ENCODE measurements at regions not wholly inside any gene's neighbourhood (a gene's known extent, or its start where the extent isn't known, plus 50 kb on each side); places are given as distances from the start of the nearest gene placed in this dataset.
"Not testable (repeated sequence)": the region's sequence is repeated elsewhere in the genome, so short reads cannot be mapped to it uniquely, and the experiment has no call there.

DNA sequence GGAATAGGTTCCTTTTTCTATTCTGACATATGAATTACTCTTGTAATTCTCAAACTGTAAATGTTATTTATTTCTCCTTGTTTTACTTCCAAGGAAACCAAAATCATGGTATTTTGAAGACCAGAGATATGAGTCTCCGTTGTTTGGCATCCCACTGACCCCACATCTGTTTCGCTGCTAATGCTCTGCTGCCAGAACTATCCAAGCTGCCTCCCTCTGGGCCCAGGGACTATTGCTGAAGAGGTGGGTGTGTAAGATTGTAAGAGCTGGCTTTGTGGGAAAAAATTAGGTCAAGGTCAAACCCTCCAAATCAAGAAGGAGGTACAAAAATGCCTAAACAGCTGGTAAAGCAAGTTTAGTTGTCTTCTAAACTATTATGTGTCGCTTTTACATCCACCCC is 129.4 kb upstream of the MYO10 start:
- BruUV-seq (replicated peaks), result no TSS peak
- no peaks in the 10 kb centered on the region for H3K9me2 ChIP-seq (ENCODE audit: insufficient read depth)
- TF ChIP-seq, protein P1, sequence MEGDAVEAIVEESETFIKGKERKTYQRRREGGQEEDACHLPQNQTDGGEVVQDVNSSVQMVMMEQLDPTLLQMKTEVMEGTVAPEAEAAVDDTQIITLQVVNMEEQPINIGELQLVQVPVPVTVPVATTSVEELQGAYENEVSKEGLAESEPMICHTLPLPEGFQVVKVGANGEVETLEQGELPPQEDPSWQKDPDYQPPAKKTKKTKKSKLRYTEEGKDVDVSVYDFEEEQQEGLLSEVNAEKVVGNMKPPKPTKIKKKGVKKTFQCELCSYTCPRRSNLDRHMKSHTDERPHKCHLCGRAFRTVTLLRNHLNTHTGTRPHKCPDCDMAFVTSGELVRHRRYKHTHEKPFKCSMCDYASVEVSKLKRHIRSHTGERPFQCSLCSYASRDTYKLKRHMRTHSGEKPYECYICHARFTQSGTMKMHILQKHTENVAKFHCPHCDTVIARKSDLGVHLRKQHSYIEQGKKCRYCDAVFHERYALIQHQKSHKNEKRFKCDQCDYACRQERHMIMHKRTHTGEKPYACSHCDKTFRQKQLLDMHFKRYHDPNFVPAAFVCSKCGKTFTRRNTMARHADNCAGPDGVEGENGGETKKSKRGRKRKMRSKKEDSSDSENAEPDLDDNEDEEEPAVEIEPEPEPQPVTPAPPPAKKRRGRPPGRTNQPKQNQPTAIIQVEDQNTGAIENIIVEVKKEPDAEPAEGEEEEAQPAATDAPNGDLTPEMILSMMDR (IDR thresholded peaks at IDR 0.05 in 2 of 3, conservative IDR thresholded peaks at IDR 0.05 in 1 of 3; ENCODE audit: borderline replicate concordance in 1 of 3, insufficient read depth in 1 of 3, low read depth in 2 of 3, low read length in 2 of 3), result no peak
- TF ChIP-seq FOSL1 (IDR thresholded peaks at IDR 0.05; ENCODE audit: low read depth) (no peak), ZFX (IDR thresholded peaks at IDR 0.05) (no peak), EZH2 (IDR thresholded peaks at IDR 0.05) (no peak), SIN3A (IDR thresholded peaks at IDR 0.05; ENCODE audit: low read depth) (no peak), POLR2AphosphoS5 (IDR thresholded peaks at IDR 0.05; ENCODE audit: low read depth, low read length) (no peak), YY1 (IDR thresholded peaks at IDR 0.05; ENCODE audit: extremely low read depth, insufficient replicate concordance, low read depth, low read length) (no peak), CBX3 (IDR thresholded peaks at IDR 0.05; ENCODE audit: low read depth) (no peak), EZH2phosphoT487 (IDR thresholded peaks at IDR 0.05; ENCODE audit: borderline replicate concordance) (no peak), TCF7L2 (IDR thresholded peaks at IDR 0.05; ENCODE audit: borderline replicate concordance, extremely low read depth, insufficient read depth, insufficient read length) (no peak), ELF1 (IDR thresholded peaks at IDR 0.05; ENCODE audit: borderline replicate concordance, low read depth) (no peak)
- TF ChIP-seq, protein P2, sequence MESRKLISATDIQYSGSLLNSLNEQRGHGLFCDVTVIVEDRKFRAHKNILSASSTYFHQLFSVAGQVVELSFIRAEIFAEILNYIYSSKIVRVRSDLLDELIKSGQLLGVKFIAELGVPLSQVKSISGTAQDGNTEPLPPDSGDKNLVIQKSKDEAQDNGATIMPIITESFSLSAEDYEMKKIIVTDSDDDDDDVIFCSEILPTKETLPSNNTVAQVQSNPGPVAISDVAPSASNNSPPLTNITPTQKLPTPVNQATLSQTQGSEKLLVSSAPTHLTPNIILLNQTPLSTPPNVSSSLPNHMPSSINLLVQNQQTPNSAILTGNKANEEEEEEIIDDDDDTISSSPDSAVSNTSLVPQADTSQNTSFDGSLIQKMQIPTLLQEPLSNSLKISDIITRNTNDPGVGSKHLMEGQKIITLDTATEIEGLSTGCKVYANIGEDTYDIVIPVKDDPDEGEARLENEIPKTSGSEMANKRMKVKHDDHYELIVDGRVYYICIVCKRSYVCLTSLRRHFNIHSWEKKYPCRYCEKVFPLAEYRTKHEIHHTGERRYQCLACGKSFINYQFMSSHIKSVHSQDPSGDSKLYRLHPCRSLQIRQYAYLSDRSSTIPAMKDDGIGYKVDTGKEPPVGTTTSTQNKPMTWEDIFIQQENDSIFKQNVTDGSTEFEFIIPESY (IDR thresholded peaks at IDR 0.05; ENCODE audit: extremely low read depth, insufficient replicate concordance, low read length), result no peak
- TF ChIP-seq, protein P3, sequence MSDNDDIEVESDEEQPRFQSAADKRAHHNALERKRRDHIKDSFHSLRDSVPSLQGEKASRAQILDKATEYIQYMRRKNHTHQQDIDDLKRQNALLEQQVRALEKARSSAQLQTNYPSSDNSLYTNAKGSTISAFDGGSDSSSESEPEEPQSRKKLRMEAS (IDR thresholded peaks at IDR 0.05), result no peak
- no peak overlapping the region for H2AFZ ChIP-seq (ENCODE audit: low read depth, low read length, poor library complexity, severe bottlenecking)
- ChIA-PET CTCF (no interaction called here), RAD21 (ENCODE audit: low non-redundant PET in 1 of 2, low total read pairs in 2 of 2, uncharacterized antibody in 2 of 2, unreplicated experiment in 2 of 2) (no interaction called here), POLR2A (no interaction called here)
- no peak overlapping the region for H3K9ac ChIP-seq (ENCODE audit: low read length)
- intact Hi-C loops (cut with micrococcal nuclease), result no loop called here
- H3K79me2 ChIP-seq (ENCODE audit: insufficient read depth, low read length), result no peaks in the 10 kb centered on the region
- DNase-seq (ENCODE audit: low read depth, low spot score) (no peak), ATAC-seq (no peak)
- no peaks in the 10 kb centered on the region for H4K20me1 ChIP-seq (ENCODE audit: insufficient read depth)
- H3K4me2 ChIP-seq (ENCODE audit: low read length), result no peak overlapping the region
- H3K9me3 ChIP-seq (ENCODE audit: control insufficient read depth in 1 of 2, insufficient read depth in 1 of 2, low read depth in 1 of 2, low read length in 2 of 2), result no peaks in the 10 kb centered on the region
- H3K27ac ChIP-seq (ENCODE audit: low read depth, low read length), result no peak overlapping the region
- H3K4me3 ChIP-seq (replicated peaks in 1 of 2; ENCODE audit: low read depth in 1 of 2, low read length in 2 of 2), result no peak overlapping the region
- H3K36me3 ChIP-seq (ENCODE audit: control insufficient read depth in 1 of 2, insufficient read depth in 2 of 2, low read length in 2 of 2), result no peaks in the 10 kb centered on the region
- H3K4me1 ChIP-seq (ENCODE audit: control insufficient read depth in 1 of 2, insufficient read depth in 2 of 2, low read length in 2 of 2), result peaks cover 3 to 8% of the 10 kb centered on the region in 2 experiments; a peak in 3 of 4 replicates
- no peaks in the 10 kb centered on the region for H3K27me3 ChIP-seq (ENCODE audit: insufficient read depth, low read length)

DNA sequence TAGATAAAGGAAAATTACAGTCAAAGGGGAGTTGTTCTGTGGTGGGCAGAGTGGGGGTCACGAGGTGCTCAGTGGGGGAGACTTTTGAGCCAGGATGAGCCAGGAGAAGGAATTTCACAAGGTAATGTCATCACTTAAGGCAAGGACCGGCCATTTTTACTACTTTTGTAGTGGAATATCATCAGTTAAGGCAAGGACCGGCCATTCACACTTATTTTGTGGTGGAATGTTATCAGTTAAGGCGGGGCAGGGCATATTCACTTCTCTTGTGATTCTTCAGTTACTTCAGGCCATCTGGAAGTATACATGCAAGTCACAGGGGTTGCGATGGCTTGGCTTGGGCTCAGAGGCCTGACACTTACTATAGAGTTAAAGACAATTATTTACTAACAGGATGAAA is 129.9 kb upstream of the MYO10 start:
- BruUV-seq (replicated peaks); ATAC-seq; H2AFZ ChIP-seq (ENCODE audit: low read depth, low read length, poor library complexity, severe bottlenecking); H3K9me2 ChIP-seq (ENCODE audit: insufficient read depth); RAD21 ChIA-PET (ENCODE audit: low non-redundant PET in 1 of 2, low total read pairs in 2 of 2, uncharacterized antibody in 2 of 2, unreplicated experiment in 2 of 2); DNase-seq (ENCODE audit: low read depth, low spot score); H4K20me1 ChIP-seq (ENCODE audit: insufficient read depth); POLR2A ChIA-PET; intact Hi-C loops (cut with micrococcal nuclease); H3K4me3 ChIP-seq (replicated peaks in 1 of 2; ENCODE audit: low read depth in 1 of 2, low read length in 2 of 2); H3K79me2 ChIP-seq (ENCODE audit: insufficient read depth, low read length); H3K4me2 ChIP-seq (ENCODE audit: low read length); H3K27me3 ChIP-seq (ENCODE audit: insufficient read depth, low read length); H3K36me3 ChIP-seq (ENCODE audit: control insufficient read depth in 1 of 2, insufficient read depth in 2 of 2, low read length in 2 of 2); H3K9me3 ChIP-seq (ENCODE audit: control insufficient read depth in 1 of 2, insufficient read depth in 1 of 2, low read depth in 1 of 2, low read length in 2 of 2); H3K27ac ChIP-seq (ENCODE audit: low read depth, low read length); H3K9ac ChIP-seq (ENCODE audit: low read length): not testable (repeated sequence)
- peaks cover 3 to 11% of the 10 kb centered on the region in 2 experiments; a peak in 3 of 4 replicates for H3K4me1 ChIP-seq (ENCODE audit: control insufficient read depth in 1 of 2, insufficient read depth in 2 of 2, low read length in 2 of 2)
- CTCF ChIA-PET, result interaction anchor here (0.6 to 1.2 kb wide), 2 partner anchors 16 to 66 kb away, joined by 3 read pairs; no protein-coding TSS in a partner anchor
